HepG2 (cell line): ENCODE measurements at regions not wholly inside any gene's neighbourhood (a gene's known extent, or its start where the extent isn't known, plus 50 kb on each side); places are given as distances from the start of the nearest gene placed in this dataset.

ENCODE experiments used
- ATAC-seq: fragments of 200-7000 bp; cut with Tn5 transposase; 3 replicates; pipeline ENCODE4 v1.9.1; 2020; ENCODE audit warnings: mild to moderate bottlenecking, moderate library complexity
- BruUV-seq: library from RNA; stranded (reverse); fragments of 400-500 nt; replicated peaks from 2 replicates; lab custom pipeline; 2021; lab: Mats Ljungman, UMichigan
- CTCF ChIA-PET: fragments of 300-600 bp; formaldehyde crosslinking; extraction: SDS; loops from one replicate; lab custom pipeline; 2021; ENCODE audit warnings: low total read pairs, inconsistent platforms, low intra/inter-chr PET ratio; lab: Yijun Ruan, JAX
- POLR2A ChIA-PET: fragments of 350-600 bp; sonication (Branson Sonifier 250); formaldehyde crosslinking; loops from one replicate; lab custom pipeline; 2020; ENCODE audit warnings: antibody characterized with exemption, inconsistent platforms; lab: Yijun Ruan, JAX
- DNase-seq: peaks from one replicate; pipeline ENCODE4 v3.0.0-alpha.2; 2015; ENCODE audit warnings: low spot score
- FAIRE-seq: peaks from 3 replicates; lab custom pipeline; 2011; peaks lifted over from hg19 to GRCh38; lab: Jason Lieb, UNC
- H2AFZ ChIP-seq: one replicate; pipeline ENCODE4 v1.6.1; 2011; ENCODE audit warnings: low read length, inconsistent platforms
- H3K27ac ChIP-seq: fragments of 300-600 bp; 3 replicates; pipeline ENCODE4 v1.8.0; 2011; ENCODE audit warnings: mixed run types, mild to moderate bottlenecking, mixed read lengths, low read length, inconsistent platforms; ENCODE audit not compliant: insufficient read depth; ENCODE audit errors: extremely low read length
- H3K27me3 ChIP-seq, 2 experiments: fragments of 200-600 bp in 1 of 2; 2 replicates in 1 of 2; 3 replicates in 1 of 2; pipeline versions ENCODE4 v1.6.0 to v1.8.0; 2011; ENCODE audit warnings: low read length in 2 of 2, mild to moderate bottlenecking in 2 of 2, moderate library complexity in 2 of 2, inconsistent platforms in 1 of 2; ENCODE audit not compliant: insufficient read depth in 2 of 2, control insufficient read depth in 1 of 2
- H3K36me3 ChIP-seq, 2 experiments: fragments of 200-600 bp in 1 of 2; replicated peaks in 1 of 2; 2 replicates in 1 of 2; 3 replicates in 1 of 2; pipeline versions ENCODE4 v1.5.1 to v1.8.0; 2011; ENCODE audit warnings: low read length in 2 of 2, inconsistent platforms in 1 of 2; ENCODE audit not compliant: insufficient read depth in 2 of 2, control insufficient read depth in 1 of 2
- H3K4me1 ChIP-seq: 2 replicates; pipeline ENCODE4 v1.5.1; 2012; ENCODE audit warnings: low read length, inconsistent platforms; ENCODE audit not compliant: insufficient read depth
- H3K4me2 ChIP-seq: 2 replicates; pipeline ENCODE4 v1.6.0; 2011; ENCODE audit warnings: low read depth, low read length, inconsistent platforms
- H3K4me3 ChIP-seq, 3 experiments: fragments of 200-600 bp in 1 of 3; sonication (generic), shearing (Covaris generic) in 1 of 3; replicated peaks in 1 of 3; 2 replicates each; pipeline ENCODE4 v1.5.1; 2011 to 2016; ENCODE audit warnings: low read length in 3 of 3, inconsistent platforms in 2 of 3, low read depth in 2 of 3, mild to moderate bottlenecking in 2 of 3, control low read depth in 1 of 3, mixed read lengths in 1 of 3; ENCODE audit not compliant: insufficient read depth in 1 of 3
- H3K79me2 ChIP-seq: one replicate; pipeline ENCODE4 v1.6.1; 2011; ENCODE audit warnings: low read length, inconsistent platforms; ENCODE audit not compliant: insufficient read depth
- H3K9ac ChIP-seq: 2 replicates; pipeline ENCODE4 v1.6.0; 2011; ENCODE audit warnings: mild to moderate bottlenecking, low read depth, low read length, inconsistent platforms; ENCODE audit not compliant: insufficient read depth
- H3K9me3 ChIP-seq: 2 replicates; pipeline ENCODE4 v1.5.1; 2012; ENCODE audit warnings: mild to moderate bottlenecking, low read length
- H4K20me1 ChIP-seq: 2 replicates; pipeline ENCODE4 v1.6.0; 2011; ENCODE audit warnings: inconsistent platforms, mild to moderate bottlenecking, low read length, moderate library complexity; ENCODE audit not compliant: insufficient read depth
- AKAP8 ChIP-seq: sonication (generic); formaldehyde crosslinking; IDR thresholded peaks from 2 replicates; pipeline ENCODE4 v1.5.1; 2020; ENCODE audit warnings: mild to moderate bottlenecking, missing genetic modification reagents
- HINFP ChIP-seq: sonication (generic); formaldehyde crosslinking; IDR thresholded peaks from 2 replicates; pipeline ENCODE4 v1.4.0; 2020; ENCODE audit warnings: low read depth, mild to moderate bottlenecking, missing genetic modification reagents
- JUNB ChIP-seq: sonication (generic); formaldehyde crosslinking; IDR thresholded peaks from 2 replicates; pipeline ENCODE4 v1.8.0; 2022; ENCODE audit warnings: missing genetic modification reagents, mild to moderate bottlenecking, borderline replicate concordance
- KDM5A ChIP-seq: fragments of 200-600 bp; sonication (generic); IDR thresholded peaks from 2 replicates; pipeline ENCODE4 v1.7.0; 2018; ENCODE audit warnings: antibody characterized with exemption, mild to moderate bottlenecking, low read length, borderline replicate concordance
- MEF2D ChIP-seq: sonication (generic); formaldehyde crosslinking; IDR thresholded peaks from 2 replicates; pipeline ENCODE4 v1.5.1; 2020; ENCODE audit warnings: mild to moderate bottlenecking, missing genetic modification reagents
- MLXIP ChIP-seq: sonication (generic); formaldehyde crosslinking; IDR thresholded peaks from 2 replicates; pipeline ENCODE4 v1.9.0; 2021; ENCODE audit warnings: missing genetic modification reagents, borderline replicate concordance
- NFE2 ChIP-seq: sonication (generic); formaldehyde crosslinking; IDR thresholded peaks from 2 replicates; pipeline ENCODE4 v1.4.0; 2020; ENCODE audit warnings: missing genetic modification reagents
- NR2F2 ChIP-seq: IDR thresholded peaks from 2 replicates; pipeline ENCODE4 v1.6.1; 2012; ENCODE audit warnings: low read depth, inconsistent platforms, borderline replicate concordance
- PBX2 ChIP-seq: IDR thresholded peaks from 2 replicates; pipeline ENCODE4 v1.6.1; 2016; ENCODE audit warnings: control low read depth
- PHF8 ChIP-seq: sonication (generic); formaldehyde crosslinking; IDR thresholded peaks from 2 replicates; pipeline ENCODE4 v1.5.0; 2020; ENCODE audit warnings: missing genetic modification reagents
- RORA ChIP-seq: sonication (generic); formaldehyde crosslinking; IDR thresholded peaks from 2 replicates; pipeline ENCODE4 v1.5.0; 2020; ENCODE audit warnings: mild to moderate bottlenecking, missing genetic modification reagents, moderate library complexity
- TAF1 ChIP-seq: sonication (generic); formaldehyde crosslinking; IDR thresholded peaks from 2 replicates; pipeline ENCODE4 v1.4.0; 2020; ENCODE audit warnings: missing genetic modification reagents
- ZC3H4 ChIP-seq: sonication (generic); formaldehyde crosslinking; IDR thresholded peaks from 2 replicates; pipeline ENCODE4 v1.4.0; 2020; ENCODE audit warnings: missing genetic modification reagents, borderline replicate concordance
- ZNF629 ChIP-seq: sonication (generic); formaldehyde crosslinking; conservative IDR thresholded peaks from 2 replicates; pipeline ENCODE4 v1.5.0; 2020; ENCODE audit warnings: missing genetic modification reagents
- ZSCAN25 ChIP-seq: sonication (generic); formaldehyde crosslinking; IDR thresholded peaks from 2 replicates; pipeline ENCODE4 v1.8.0; 2022; ENCODE audit warnings: mild to moderate bottlenecking, missing genetic modification reagents
- WGBS: methylation state at CpG from one replicate; pipeline ENCODE4 v1.1.6; 2017; ENCODE audit warnings: low lambda C conversion rate; 5-methylcytosine and 5-hydroxymethylcytosine counted together
- in situ Hi-C: cut with HindIII; loops from 2 replicates; pipeline ENCODE4 v1.10.0; 2017; ENCODE audit warnings: low pct_unique_long_range_greater_than_20kb; ENCODE audit not compliant: extremely low pct_ligation_motif_present
- intact Hi-C: fragments of 100-400 bp; cut with micrococcal nuclease; formaldehyde crosslinking; loops from one replicate; pipeline ENCODE4 v1.10.0; 2022; ENCODE audit not compliant: unreplicated experiment

- BruUV-seq: no TSS peak
Measured at GRCh38 chr18:43515481-43515880, 238.2 kb upstream of the SYT4 start.

GRCh38 chr18:43524260-43524659 is 247.0 kb upstream of the SYT4 start:
- Histone ChIP-seq H4K20me1 (no peaks in the 10 kb centered on the region), H3K27me3 (no peaks in the 10 kb centered on the region), H3K4me2 (no peak overlapping the region), H3K4me1 (no peaks in the 10 kb centered on the region), H3K4me3 (no peak overlapping the region), H3K27ac (no peak overlapping the region), H3K36me3 (no peaks in the 10 kb centered on the region), H3K9me3 (peaks cover 5% of the 10 kb centered on the region; the same call in 1 of the 2 replicates), H3K9ac (no peak overlapping the region), H2AFZ (no peak overlapping the region), H3K79me2 (no peaks in the 10 kb centered on the region)
- intact Hi-C loops (no loop called here), in situ Hi-C loops (no loop called here)
- no peak for DNase-seq
- CTCF ChIA-PET: no interaction called here
- POLR2A ChIA-PET: no interaction called here
- ATAC-seq: no peak
- no peak for FAIRE-seq
- BruUV-seq: no TSS peak
- TF ChIP-seq NR2F2: no peak
- TF ChIP-seq NFE2 (CRISPR knock-in tag): no peak
- no peak for TF ChIP-seq ZSCAN25 (CRISPR knock-in tag)
- TF ChIP-seq RORA (CRISPR knock-in tag): no peak
- no peak for TF ChIP-seq TAF1
- no peak for TF ChIP-seq HINFP
- no peak for TF ChIP-seq MEF2D (CRISPR knock-in tag)
- no peak for TF ChIP-seq MLXIP (CRISPR knock-in tag)
- no peak for TF ChIP-seq PHF8 (CRISPR knock-in tag)
- no peak for TF ChIP-seq JUNB
- no peak for TF ChIP-seq ZC3H4

More at GRCh38 chr18:43515481-43515880, 238.2 kb upstream of the SYT4 start:
- in situ Hi-C loops (no loop called here), intact Hi-C loops (no loop called here)
- CTCF ChIA-PET: no interaction called here
- peaks cover 62% of the 10 kb centered on the region for H3K9me3 ChIP-seq
- no peak overlapping the region for H3K9ac ChIP-seq
- ATAC-seq (no peak), FAIRE-seq (no peak), DNase-seq (no peak)
- no peak overlapping the region for H2AFZ ChIP-seq
- no peaks in the 10 kb centered on the region for H3K79me2 ChIP-seq
- H3K27me3 ChIP-seq: no peaks in the 10 kb centered on the region
- no peak for TF ChIP-seq PBX2 (CRISPR knock-in tag)
- no peak for TF ChIP-seq KDM5A
- TF ChIP-seq AKAP8 (CRISPR knock-in tag): no peak
- no peak for TF ChIP-seq ZNF629 (CRISPR knock-in tag)
- no peak overlapping the region for H3K4me2 ChIP-seq
- H4K20me1 ChIP-seq: no peaks in the 10 kb centered on the region
- no peaks in the 10 kb centered on the region for H3K4me1 ChIP-seq
- WGBS: 7% methylated on average over 2 of the region's 2 CpGs
- POLR2A ChIA-PET: no interaction called here
- no peak overlapping the region for H3K4me3 ChIP-seq
- H3K36me3 ChIP-seq: no peaks in the 10 kb centered on the region
- no peak overlapping the region for H3K27ac ChIP-seq
